Hepatocyte (in vitro differentiated cells): ENCODE measurements at regions not wholly inside any gene's neighbourhood (a gene's known extent, or its start where the extent isn't known, plus 50 kb on each side); places are given as distances from the start of the nearest gene placed in this dataset.

ENCODE experiments used
- EZH2 ChIP-seq: fragments of 200-600 bp; sonication (generic); IDR thresholded peaks from 2 replicates; pipeline ENCODE4 v1.6.1; 2016; ENCODE audit warnings: antibody characterized with exemption, mild to moderate bottlenecking, borderline replicate concordance
- EZH2phosphoT487 ChIP-seq: fragments of 200-600 bp; sonication (generic); IDR thresholded peaks from one replicate; pipeline ENCODE4 v1.6.1; 2018; ENCODE audit warnings: antibody characterized with exemption, mild to moderate bottlenecking, low read depth, moderate library complexity; ENCODE audit not compliant: unreplicated experiment, severe bottlenecking
- TF ChIP-seq, protein P1 (sequence below): fragments of 200-600 bp; sonication (generic); IDR thresholded peaks from 2 replicates; pipeline ENCODE4 v1.5.1; 2016; ENCODE audit warnings: antibody characterized with exemption, mild to moderate bottlenecking; ENCODE audit not compliant: poor library complexity

DNA sequence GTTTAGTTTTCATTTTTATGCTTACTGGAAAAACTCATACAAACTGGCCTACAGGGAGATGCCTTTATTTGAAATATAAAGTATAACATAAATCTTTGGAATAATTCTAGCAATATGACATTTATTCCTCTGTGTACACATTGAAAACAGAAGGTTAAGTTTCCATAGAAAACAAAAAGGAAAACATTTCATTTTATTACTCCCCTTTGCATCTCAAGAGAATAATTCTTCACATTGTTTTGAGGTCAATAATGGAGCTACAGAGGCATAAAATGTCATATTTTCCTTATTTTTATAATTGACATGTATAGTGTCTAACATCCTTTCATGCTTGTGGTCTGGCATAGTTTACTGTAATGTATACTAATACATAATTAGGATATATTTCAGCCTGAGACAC lies 187.6 kb upstream of the AGTR1 start:
- no peak for TF ChIP-seq EZH2phosphoT487
- no peak for TF ChIP-seq EZH2
- TF ChIP-seq, protein P1, sequence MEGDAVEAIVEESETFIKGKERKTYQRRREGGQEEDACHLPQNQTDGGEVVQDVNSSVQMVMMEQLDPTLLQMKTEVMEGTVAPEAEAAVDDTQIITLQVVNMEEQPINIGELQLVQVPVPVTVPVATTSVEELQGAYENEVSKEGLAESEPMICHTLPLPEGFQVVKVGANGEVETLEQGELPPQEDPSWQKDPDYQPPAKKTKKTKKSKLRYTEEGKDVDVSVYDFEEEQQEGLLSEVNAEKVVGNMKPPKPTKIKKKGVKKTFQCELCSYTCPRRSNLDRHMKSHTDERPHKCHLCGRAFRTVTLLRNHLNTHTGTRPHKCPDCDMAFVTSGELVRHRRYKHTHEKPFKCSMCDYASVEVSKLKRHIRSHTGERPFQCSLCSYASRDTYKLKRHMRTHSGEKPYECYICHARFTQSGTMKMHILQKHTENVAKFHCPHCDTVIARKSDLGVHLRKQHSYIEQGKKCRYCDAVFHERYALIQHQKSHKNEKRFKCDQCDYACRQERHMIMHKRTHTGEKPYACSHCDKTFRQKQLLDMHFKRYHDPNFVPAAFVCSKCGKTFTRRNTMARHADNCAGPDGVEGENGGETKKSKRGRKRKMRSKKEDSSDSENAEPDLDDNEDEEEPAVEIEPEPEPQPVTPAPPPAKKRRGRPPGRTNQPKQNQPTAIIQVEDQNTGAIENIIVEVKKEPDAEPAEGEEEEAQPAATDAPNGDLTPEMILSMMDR = no peak
